Adrenal gland (tissue), 5 donors: ENCODE measurements at regions not wholly inside any gene's neighbourhood (a gene's known extent, or its start where the extent isn't known, plus 50 kb on each side); places are given as distances from the start of the nearest gene placed in this dataset.

Experiments used
- POLR2A ChIP-seq, 2 donors: fragments of 450-650 bp; IDR thresholded peaks; one replicate each; pipeline ENCODE4 v1.6.1; 2017; ENCODE audit warnings: antibody characterized with exemption in 2 of 2, mild to moderate bottlenecking in 2 of 2, moderate library complexity in 1 of 2
- TF ChIP-seq, protein P1 (sequence below), 6 experiments: fragments of 450-650 bp in 4 of 6; fragments of 200-600 bp in 2 of 6; sonication (generic) in 1 of 6; IDR thresholded peaks; 1 replicate in 5 of 6; 2 replicates in 1 of 6; pipeline versions ENCODE4 v1.5.1 to v1.8.0; 2016 to 2021; ENCODE audit warnings: antibody characterized with exemption in 6 of 6, mild to moderate bottlenecking in 2 of 6, moderate library complexity in 1 of 6
- donor health status: DM: no; HTN: no; CAD: no.

DNA sequence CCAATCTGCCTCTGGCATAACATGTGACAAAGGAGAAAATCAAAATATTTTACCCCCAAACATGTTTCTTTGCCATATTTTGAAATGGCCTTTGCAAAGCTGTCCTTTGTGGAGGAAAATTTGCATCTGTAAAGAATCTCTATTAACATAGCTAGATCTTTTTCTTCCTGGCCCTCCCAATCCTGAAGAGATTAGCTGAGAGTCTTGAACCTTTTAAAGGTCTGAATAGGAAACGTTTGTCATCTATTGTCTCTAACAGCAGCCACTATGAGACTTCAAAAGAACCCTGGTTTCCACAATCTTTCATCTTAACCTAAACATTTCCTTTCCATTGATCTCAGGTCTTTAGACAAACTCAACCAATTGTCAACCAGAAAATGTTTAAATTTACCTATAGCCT is 520.9 kb upstream of the TGFBR2 start:
- TF ChIP-seq POLR2A (IDR thresholded peaks at IDR 0.05): no peak
- TF ChIP-seq, protein P1, sequence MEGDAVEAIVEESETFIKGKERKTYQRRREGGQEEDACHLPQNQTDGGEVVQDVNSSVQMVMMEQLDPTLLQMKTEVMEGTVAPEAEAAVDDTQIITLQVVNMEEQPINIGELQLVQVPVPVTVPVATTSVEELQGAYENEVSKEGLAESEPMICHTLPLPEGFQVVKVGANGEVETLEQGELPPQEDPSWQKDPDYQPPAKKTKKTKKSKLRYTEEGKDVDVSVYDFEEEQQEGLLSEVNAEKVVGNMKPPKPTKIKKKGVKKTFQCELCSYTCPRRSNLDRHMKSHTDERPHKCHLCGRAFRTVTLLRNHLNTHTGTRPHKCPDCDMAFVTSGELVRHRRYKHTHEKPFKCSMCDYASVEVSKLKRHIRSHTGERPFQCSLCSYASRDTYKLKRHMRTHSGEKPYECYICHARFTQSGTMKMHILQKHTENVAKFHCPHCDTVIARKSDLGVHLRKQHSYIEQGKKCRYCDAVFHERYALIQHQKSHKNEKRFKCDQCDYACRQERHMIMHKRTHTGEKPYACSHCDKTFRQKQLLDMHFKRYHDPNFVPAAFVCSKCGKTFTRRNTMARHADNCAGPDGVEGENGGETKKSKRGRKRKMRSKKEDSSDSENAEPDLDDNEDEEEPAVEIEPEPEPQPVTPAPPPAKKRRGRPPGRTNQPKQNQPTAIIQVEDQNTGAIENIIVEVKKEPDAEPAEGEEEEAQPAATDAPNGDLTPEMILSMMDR (IDR thresholded peaks at IDR 0.05): no peak
